Effector CD8-positive, alpha-beta T cell (primary cell): ENCODE measurements at regions not wholly inside any gene's neighbourhood (a gene's known extent, or its start where the extent isn't known, plus 50 kb on each side); places are given as distances from the start of the nearest gene placed in this dataset.
"Not testable (repeated sequence)": the region's sequence is repeated elsewhere in the genome, so short reads cannot be mapped to it uniquely, and the experiment has no call there.

Experiments used
- DNase-seq: peaks from one replicate; lab custom pipeline; 2025; lab: John Stamatoyannopoulos, UW

- DNase-seq = no peak
Measured at GRCh38 chr12:114504311-114504710, 98.4 kb upstream of the TBX5 start.

GRCh38 chr12:114501474-114501807 lies 95.5 kb upstream of the TBX5 start:
- no peak for DNase-seq

GRCh38 chr12:114500775-114501473 lies 95.0 kb upstream of the TBX5 start:
- DNase-seq = no peak

GRCh38 chr12:114500131-114500530 lies 94.2 kb upstream of the TBX5 start:
- no peak for DNase-seq

- DNase-seq = no peak
Measured at GRCh38 chr12:114499338-114499737, 93.4 kb upstream of the TBX5 start.

- no peak for DNase-seq
Measured at GRCh38 chr12:114491916-114492315, 86.0 kb upstream of the TBX5 start.

GRCh38 chr12:114484822-114485459 lies 79.0 kb upstream of the TBX5 start:
- DNase-seq = not testable (repeated sequence)

- DNase-seq = no peak
Measured at GRCh38 chr12:114483996-114484395, 78.1 kb upstream of the TBX5 start.

GRCh38 chr12:114481200-114481535 lies 75.2 kb upstream of the TBX5 start:
- no peak for DNase-seq

GRCh38 chr12:114480337-114481199 lies 74.6 kb upstream of the TBX5 start:
- no peak for DNase-seq

- no peak for DNase-seq
Measured at GRCh38 chr12:114479831-114480230, 73.9 kb upstream of the TBX5 start.

- DNase-seq = no peak
Measured at GRCh38 chr12:114478865-114479264, 72.9 kb upstream of the TBX5 start.

GRCh38 chr12:114477989-114478395 lies 72.0 kb upstream of the TBX5 start:
- DNase-seq = no peak

- no peak for DNase-seq
Measured at GRCh38 chr12:114476159-114476558, 70.2 kb upstream of the TBX5 start.

- no peak for DNase-seq
Measured at GRCh38 chr12:114473717-114474116, 67.8 kb upstream of the TBX5 start.

GRCh38 chr12:114473018-114473417 lies 67.1 kb upstream of the TBX5 start:
- no peak for DNase-seq

- no peak for DNase-seq
Measured at GRCh38 chr12:114457620-114458019, 51.7 kb upstream of the TBX5 start.
